ENCODE measurements at regions not wholly inside any gene's neighbourhood (a gene's known extent, or its start where the extent isn't known, plus 50 kb on each side); places are given as distances from the start of the nearest gene placed in this dataset.

DNA sequence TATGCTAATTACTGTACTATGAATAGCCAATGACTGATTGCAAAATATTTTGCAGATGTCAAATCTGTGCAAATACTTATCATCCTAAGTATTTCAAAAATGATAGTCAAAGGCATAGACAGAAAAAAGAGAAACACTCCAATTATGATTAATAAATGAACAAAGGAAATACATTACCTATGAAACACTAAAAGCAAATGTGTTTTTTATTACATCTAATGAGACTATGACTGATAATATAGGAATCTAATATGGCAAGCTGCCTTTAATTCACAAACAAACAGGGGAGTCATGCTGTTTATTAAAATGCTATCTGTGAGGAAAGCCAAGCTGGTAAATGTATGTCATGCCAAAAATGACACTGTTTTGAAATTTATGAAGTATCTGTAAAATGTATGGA lies 713.2 kb upstream of the NRSN1 start:
- TF ChIP-seq, protein P1, sequence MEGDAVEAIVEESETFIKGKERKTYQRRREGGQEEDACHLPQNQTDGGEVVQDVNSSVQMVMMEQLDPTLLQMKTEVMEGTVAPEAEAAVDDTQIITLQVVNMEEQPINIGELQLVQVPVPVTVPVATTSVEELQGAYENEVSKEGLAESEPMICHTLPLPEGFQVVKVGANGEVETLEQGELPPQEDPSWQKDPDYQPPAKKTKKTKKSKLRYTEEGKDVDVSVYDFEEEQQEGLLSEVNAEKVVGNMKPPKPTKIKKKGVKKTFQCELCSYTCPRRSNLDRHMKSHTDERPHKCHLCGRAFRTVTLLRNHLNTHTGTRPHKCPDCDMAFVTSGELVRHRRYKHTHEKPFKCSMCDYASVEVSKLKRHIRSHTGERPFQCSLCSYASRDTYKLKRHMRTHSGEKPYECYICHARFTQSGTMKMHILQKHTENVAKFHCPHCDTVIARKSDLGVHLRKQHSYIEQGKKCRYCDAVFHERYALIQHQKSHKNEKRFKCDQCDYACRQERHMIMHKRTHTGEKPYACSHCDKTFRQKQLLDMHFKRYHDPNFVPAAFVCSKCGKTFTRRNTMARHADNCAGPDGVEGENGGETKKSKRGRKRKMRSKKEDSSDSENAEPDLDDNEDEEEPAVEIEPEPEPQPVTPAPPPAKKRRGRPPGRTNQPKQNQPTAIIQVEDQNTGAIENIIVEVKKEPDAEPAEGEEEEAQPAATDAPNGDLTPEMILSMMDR (IDR thresholded peaks at IDR 0.05): no peak
- TF ChIP-seq POLR2A (IDR thresholded peaks at IDR 0.05): no peak

Data from right lobe of liver (tissue), 4 donors.